Hematopoietic multipotent progenitor cell treated with erythropoietin and hydrocortisone succinate and interleukin-3 and kit ligand, for 8 days (in vitro differentiated cells): ENCODE measurements at regions not wholly inside any gene's neighbourhood (a gene's known extent, or its start where the extent isn't known, plus 50 kb on each side); places are given as distances from the start of the nearest gene placed in this dataset.
A peak's percentile ranks its signal among the peaks of the same experiment; 100 is the strongest.

ENCODE experiments used
- DNase-seq: peaks from one replicate; pipeline ENCODE4 v3.0.0-alpha.2; 2015

DNA sequence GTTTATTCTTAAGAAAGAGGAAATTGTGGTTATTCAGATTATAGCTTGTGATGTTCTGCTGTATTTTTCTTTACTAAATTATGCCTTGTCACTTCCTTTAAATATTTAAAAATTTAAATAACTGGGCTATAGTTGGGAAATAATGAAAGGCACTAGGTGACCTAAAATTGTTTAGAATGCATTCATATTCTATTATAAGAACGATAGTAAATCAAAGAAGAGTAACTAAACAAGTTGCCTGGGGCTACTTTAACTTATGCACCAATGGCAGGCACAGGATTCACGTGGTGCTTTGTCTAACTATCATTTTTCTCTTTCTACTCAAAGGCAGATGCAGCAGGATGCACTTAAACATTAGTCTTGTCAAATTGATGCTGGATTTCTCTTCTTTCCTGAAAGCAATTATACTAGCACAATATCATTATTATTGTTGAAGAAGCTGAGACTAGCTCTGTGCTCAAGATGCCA, 190.7 kb upstream of the PPFIA2 start:
- DNase-seq: no peak

DNA sequence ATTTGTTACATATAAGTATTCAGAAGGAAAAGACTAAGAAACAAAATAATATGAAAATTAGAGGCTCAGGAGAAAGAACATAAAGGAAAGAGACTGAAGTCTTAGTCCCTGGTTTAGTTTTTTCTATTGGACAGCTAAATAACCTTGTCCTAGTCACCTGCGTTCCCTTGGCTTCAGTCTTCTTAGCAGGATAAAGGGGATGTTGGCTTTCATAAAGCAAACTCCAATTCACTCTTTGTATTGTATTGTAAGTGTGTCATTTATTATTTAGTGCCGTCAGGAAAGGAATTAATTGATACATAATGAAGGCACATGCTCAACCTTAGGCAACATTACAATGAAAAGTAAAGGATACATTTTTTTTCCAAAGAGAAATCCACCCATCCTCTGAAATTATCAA, 190.3 kb upstream of the PPFIA2 start:
- no peak for DNase-seq

DNA sequence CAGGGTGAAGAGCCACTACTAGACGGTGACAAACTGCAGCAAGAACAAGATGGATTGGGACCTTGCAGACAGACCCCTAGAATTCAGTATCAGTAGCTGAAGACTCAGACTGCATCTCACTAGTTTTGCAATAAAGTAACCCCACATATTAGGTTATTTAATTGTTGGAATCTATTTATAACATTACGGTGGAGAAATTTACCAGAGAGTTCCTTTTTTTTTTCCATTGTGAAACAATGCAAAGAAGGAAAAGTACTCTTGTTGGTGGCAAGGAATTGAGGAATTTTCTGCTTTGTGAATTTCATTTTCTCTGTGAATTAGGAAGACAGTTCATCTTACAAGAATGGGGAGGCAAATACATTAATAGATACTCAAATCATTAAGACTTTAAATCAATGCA, 185.7 kb upstream of the PPFIA2 start:
- no peak for DNase-seq

DNA sequence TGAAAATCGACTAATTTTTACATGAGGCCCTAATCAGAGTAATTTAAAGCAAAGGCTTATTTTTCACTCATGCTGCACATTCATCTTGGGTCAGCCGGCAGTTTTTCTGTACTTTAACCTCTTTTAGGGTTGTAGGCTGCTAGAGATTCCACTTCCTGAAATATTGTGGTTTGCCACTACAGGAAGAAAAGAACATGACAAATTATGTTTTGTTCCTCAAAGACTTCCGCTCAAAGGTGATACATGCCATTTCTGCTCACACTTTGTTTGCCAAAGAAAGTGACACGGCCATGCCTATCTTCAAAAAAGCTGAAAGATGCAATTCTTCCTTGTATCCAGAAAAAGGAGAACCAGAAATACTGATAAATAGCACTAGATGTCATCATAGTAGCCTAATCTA, 183.4 kb upstream of the PPFIA2 start:
- peak; percentile 17 for DNase-seq

GRCh38 chr12:81930037-81930436, 170.9 kb upstream of the PPFIA2 start:
- no peak for DNase-seq

DNA sequence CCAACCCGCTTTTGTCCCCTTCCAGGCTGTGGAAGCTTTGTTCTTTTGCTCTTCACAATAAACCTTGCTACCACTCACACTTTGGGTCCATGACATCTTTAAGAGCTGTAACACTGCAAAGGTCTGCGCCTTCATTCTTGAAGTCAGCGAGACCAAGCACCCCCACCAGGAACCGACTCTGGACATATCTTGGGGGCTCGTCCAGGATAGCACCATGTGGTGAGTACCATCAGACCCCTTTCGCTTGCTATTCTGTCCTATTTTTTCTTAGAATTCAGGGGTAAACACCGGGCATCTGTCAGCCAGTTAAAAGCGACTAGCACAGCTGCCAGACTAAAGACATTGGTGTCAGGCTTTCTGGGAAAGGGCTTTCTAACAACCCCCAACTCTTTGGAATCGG, 137.6 kb upstream of the PPFIA2 start:
- DNase-seq: no peak

GRCh38 chr12:81888961-81889360, 129.8 kb upstream of the PPFIA2 start:
- DNase-seq: no peak

GRCh38 chr12:81888106-81888740, 129.1 kb upstream of the PPFIA2 start:
- DNase-seq: no peak

DNA sequence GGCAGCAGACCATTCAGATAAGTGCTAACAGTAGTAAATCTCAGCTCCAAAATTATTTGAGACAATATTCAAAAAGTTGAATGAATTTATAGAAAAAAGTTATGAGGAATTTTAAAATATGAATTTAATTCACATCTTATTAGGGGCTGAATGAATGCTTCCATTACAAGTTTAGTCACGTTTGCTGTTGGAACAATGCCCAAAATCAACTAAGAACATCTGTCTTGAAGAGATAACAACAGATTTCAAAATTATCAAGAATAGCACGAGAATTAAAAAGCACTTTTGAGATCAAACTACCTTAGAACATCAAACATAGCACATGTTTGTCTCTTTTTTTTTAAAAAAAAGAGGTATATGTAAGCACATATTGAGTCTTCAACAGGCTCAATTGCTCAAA, 115.4 kb upstream of the PPFIA2 start:
- no peak for DNase-seq

DNA sequence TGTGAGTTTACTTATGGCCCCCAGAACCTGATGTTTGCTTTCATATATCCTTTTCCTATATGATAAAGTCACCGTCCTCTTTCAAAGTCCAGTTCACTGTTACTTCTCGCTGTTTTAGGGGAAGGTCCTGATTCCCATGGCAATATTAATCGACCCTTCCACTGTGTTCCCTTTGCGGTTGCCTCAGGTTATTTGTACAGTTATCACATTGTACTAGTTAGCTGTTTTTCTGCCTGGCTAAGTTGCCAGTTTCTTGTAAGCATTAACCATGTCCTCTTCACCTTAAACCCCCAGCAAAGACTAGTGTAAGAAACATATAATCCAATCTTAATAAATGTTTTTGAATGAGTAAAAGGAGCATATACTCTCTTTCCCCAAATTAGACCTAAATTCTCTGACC, 115.0 kb upstream of the PPFIA2 start:
- no peak for DNase-seq

DNA sequence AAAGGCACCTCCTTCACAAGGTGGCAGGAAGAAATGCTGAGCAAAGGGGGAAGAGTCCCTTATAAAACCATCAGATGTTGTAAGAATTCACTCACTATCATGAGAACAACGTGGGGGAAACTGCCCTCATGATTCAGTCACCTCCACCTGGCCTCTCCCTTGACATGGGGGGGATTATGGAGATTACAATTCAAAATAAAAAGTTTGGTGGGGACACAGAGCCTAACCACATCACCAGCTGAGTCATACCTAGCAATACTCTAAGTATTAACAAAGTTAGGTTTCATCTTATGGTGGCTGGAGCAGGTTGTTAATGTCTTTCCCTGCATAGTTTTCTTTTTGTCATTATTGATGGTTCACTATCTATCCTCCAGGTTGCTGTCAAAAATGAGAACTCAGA, 113.2 kb upstream of the PPFIA2 start:
- DNase-seq: no peak

DNA sequence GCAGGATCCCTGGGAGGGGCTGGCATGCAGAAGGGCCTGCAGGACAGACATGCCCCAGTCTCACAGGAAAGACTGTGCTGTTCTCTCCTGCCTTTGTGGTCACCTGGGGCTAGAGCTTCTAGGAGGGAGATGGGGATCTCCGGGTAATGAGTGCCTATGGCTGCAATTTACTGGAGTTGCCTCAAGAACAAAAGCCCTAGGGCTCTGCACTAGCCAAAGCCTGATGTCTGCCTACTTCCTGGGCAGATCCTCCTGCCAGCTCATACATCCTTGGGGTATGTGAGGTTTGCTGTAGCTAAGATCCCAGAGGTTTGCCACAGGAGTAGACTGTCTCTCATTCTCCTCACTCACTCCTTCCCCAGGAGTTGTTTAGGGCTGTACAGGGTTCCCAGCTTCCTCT, 106.9 kb upstream of the PPFIA2 start:
- DNase-seq: no peak

DNA sequence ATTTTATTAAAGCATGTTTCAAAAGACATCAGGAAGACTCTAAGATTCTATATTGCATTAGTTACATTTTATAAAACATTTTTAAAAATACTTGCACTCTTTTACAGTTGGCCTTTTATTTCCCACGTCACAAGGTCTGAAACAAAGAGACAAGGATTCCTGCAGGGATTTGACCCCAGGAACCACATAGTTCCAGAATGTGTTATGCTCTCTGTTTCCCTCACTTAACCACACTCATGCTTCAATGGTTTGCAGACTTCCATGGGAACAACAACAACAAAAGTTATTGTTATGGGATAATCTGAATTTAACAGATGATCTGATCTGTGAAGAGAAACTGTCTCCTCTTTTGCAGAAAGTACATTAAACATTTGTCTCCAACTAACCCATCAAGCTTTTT, 104.3 kb upstream of the PPFIA2 start:
- DNase-seq: no peak

- DNase-seq: peak; percentile 3
These were observed 100.4 kb upstream of the PPFIA2 start for GRCh38 chr12:81859521-81859920.

DNA sequence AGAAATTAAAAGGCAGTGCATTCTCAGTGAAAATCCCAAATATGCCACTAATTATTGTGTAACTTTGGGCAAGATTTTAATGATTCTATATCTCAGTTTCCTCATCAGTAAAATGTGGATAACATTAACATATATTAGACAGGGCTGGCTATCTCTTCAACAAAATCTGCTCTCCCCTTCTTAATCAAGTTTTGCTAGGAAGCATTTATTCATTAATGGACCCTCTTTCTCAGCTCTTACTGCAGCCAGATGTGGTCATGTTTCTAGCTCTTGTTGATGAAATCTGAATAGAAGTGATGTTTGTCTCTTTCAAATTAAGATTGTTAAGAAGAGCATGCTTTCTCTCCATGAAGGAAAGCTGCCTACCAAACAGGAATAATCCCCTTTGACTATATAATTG, 84.4 kb upstream of the PPFIA2 start:
- no peak for DNase-seq

- DNase-seq: no peak
These were observed 76.6 kb upstream of the PPFIA2 start for GRCh38 chr12:81835783-81836182.

- DNase-seq: no peak
These were observed 61.0 kb upstream of the PPFIA2 start for GRCh38 chr12:81819991-81820633.

GRCh38 chr12:81815611-81816010, 56.5 kb upstream of the PPFIA2 start:
- no peak for DNase-seq

DNA sequence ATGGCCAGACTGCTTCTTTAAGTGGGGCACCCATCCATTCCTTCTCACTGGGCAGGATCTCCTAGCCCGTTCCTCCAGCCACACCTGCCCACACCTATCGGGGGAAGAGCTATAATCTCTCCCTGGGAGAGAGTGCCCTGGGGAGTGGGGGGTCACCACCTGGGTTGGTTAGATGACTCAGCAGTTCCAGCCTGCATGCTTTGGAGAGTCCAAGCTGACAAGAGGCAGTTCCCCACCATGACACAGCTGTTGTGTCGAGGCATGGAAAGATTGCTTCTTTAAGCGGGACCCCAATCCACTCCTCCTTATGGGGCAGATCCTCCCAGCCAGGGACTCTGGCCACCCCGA, 52.6 kb upstream of the PPFIA2 start:
- no peak for DNase-seq

GRCh38 chr12:81811061-81811777, 52.1 kb upstream of the PPFIA2 start:
- DNase-seq: no peak

DNA sequence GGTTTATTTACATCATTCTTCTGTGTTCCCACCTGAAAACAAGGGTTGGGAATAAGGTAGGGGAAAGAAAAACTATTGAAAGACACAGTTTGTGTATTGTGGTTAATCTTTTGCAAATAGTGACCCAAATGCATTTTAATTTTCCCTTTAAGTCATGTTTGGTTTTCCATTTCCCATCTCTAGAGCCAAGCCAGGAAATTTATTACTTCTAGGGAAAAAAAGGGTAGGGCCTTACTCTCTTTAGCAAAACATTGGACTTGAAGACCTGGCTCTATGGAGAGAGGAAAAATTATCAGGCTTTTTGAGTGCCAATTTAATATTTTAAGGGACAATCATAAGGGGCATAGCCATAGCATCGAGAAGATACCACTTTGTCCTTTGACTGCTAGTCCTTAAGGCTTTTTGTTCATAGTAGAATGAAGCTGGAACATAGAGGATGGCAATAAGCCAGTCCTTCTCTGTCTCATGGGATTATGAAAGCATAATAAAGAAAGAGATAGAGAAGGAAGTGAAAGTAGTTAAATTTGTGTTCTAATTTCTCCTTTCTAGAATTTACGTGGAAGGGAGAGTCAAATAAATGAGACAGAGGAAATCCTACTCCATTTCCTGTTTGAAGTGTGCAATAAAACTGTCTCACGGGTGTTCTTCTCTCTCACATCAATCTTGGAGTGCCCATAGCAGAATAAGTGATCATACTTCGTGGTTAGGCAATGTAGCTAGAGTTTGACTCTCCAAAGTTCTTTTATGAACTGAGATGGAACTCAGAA, 50.9 kb upstream of the PPFIA2 start:
- no peak for DNase-seq

- no peak for DNase-seq
These were observed 50.1 kb upstream of the PPFIA2 start for GRCh38 chr12:81809113-81809777.
